A673 (cell line): ENCODE measurements at regions not wholly inside any gene's neighbourhood (a gene's known extent, or its start where the extent isn't known, plus 50 kb on each side); places are given as distances from the start of the nearest gene placed in this dataset.

ENCODE experiments used
- CTCF ChIP-seq: fragments of 300-800, 200-600 bp; sonication (generic); conservative IDR thresholded peaks from 2 replicates; pipeline ENCODE4 v1.5.1; 2017; ENCODE audit warnings: low read depth, mild to moderate bottlenecking, antibody characterized with exemption, low read length, moderate library complexity, mixed read lengths
- EZH2 ChIP-seq: fragments of 200-600 bp; sonication (generic); IDR thresholded peaks from 2 replicates; pipeline ENCODE4 v1.6.1; 2017; ENCODE audit warnings: borderline replicate concordance, low read depth, mild to moderate bottlenecking, mixed read lengths, antibody characterized with exemption, low read length; ENCODE audit not compliant: poor library complexity, severe bottlenecking

- no peak for TF ChIP-seq EZH2
- TF ChIP-seq CTCF = no peak
Measured at GRCh38 chr9:107626118-107626517, 136.5 kb upstream of the KLF4 start.
